Kidney epithelial cell (primary cell): ENCODE measurements at regions not wholly inside any gene's neighbourhood (a gene's known extent, or its start where the extent isn't known, plus 50 kb on each side); places are given as distances from the start of the nearest gene placed in this dataset.

Experiments used
- DNase-seq: peaks from one replicate; pipeline ENCODE4 v3.0.0-alpha.2; 2010; ENCODE audit warnings: low read depth
- H3K27me3 ChIP-seq: 2 replicates; pipeline ENCODE4 v1.6.0; 2011; ENCODE audit warnings: low read length; ENCODE audit not compliant: control insufficient read depth, insufficient read depth
- H3K36me3 ChIP-seq: 2 replicates; pipeline ENCODE4 v1.5.1; 2011; ENCODE audit warnings: low read length; ENCODE audit not compliant: control insufficient read depth, insufficient read depth
- H3K4me3 ChIP-seq: 2 replicates; pipeline ENCODE4 v1.5.1; 2011; ENCODE audit warnings: low read depth, mild to moderate bottlenecking, control low read depth, low read length
- CTCF ChIP-seq: IDR thresholded peaks from 2 replicates; pipeline ENCODE4 v1.5.1; 2011; ENCODE audit warnings: mild to moderate bottlenecking, moderate library complexity, low read length, control low read depth, inconsistent platforms; ENCODE audit not compliant: insufficient read depth, poor library complexity, severe bottlenecking

- Histone ChIP-seq H3K27me3 (no peaks in the 10 kb centered on the region), H3K4me3 (peak overlapping the region; percentile 23), H3K36me3 (no peaks in the 10 kb centered on the region)
- no peak for DNase-seq
- TF ChIP-seq CTCF = no peak
Observed at GRCh38 chr22:46055911-46056545, 79.1 kb upstream of the WNT7B start.

GRCh38 chr22:46056546-46057245 is 79.7 kb upstream of the WNT7B start:
- no peaks in the 10 kb centered on the region for H3K27me3 ChIP-seq
- peak overlapping the region; percentile 23 for H3K4me3 ChIP-seq
- TF ChIP-seq CTCF = no peak
- H3K36me3 ChIP-seq = no peaks in the 10 kb centered on the region
- no peak for DNase-seq

GRCh38 chr22:46057246-46058090 is 80.5 kb upstream of the WNT7B start:
- Histone ChIP-seq H3K4me3 (no peak overlapping the region), H3K36me3 (no peaks in the 10 kb centered on the region), H3K27me3 (no peaks in the 10 kb centered on the region)
- TF ChIP-seq CTCF = no peak
- no peak for DNase-seq

- no peak for DNase-seq
- Histone ChIP-seq H3K36me3 (no peaks in the 10 kb centered on the region), H3K27me3 (no peaks in the 10 kb centered on the region), H3K4me3 (no peak overlapping the region)
- no peak for TF ChIP-seq CTCF
Observed at GRCh38 chr22:46058091-46058420, 81.1 kb upstream of the WNT7B start.

- no peak for DNase-seq
- H3K27me3 ChIP-seq = no peaks in the 10 kb centered on the region
- no peaks in the 10 kb centered on the region for H3K36me3 ChIP-seq
- TF ChIP-seq CTCF = no peak
- H3K4me3 ChIP-seq = no peak overlapping the region
Observed at GRCh38 chr22:46058591-46059519, 81.9 kb upstream of the WNT7B start.
